ENCODE measurements at regions not wholly inside any gene's neighbourhood (a gene's known extent, or its start where the extent isn't known, plus 50 kb on each side); places are given as distances from the start of the nearest gene placed in this dataset.

GRCh38 chr10:33529234-33529633 lies 194.8 kb upstream of the NRP1 start:
- no peaks in the 10 kb centered on the region for H3K27me3 ChIP-seq
- no peaks in the 10 kb centered on the region for H3K4me1 ChIP-seq
- ATAC-seq (no peak), DNase-seq (no peak)
- H3K9me3 ChIP-seq = no peaks in the 10 kb centered on the region
- H3K27ac ChIP-seq = no peak overlapping the region
- intact Hi-C loops (cut with DNase I) = no loop called here
- H3K36me3 ChIP-seq = no peaks in the 10 kb centered on the region
- H3K4me3 ChIP-seq = no peak overlapping the region
- no peak for TF ChIP-seq POLR2A (IDR thresholded peaks at IDR 0.05)
- TF ChIP-seq, protein P1, sequence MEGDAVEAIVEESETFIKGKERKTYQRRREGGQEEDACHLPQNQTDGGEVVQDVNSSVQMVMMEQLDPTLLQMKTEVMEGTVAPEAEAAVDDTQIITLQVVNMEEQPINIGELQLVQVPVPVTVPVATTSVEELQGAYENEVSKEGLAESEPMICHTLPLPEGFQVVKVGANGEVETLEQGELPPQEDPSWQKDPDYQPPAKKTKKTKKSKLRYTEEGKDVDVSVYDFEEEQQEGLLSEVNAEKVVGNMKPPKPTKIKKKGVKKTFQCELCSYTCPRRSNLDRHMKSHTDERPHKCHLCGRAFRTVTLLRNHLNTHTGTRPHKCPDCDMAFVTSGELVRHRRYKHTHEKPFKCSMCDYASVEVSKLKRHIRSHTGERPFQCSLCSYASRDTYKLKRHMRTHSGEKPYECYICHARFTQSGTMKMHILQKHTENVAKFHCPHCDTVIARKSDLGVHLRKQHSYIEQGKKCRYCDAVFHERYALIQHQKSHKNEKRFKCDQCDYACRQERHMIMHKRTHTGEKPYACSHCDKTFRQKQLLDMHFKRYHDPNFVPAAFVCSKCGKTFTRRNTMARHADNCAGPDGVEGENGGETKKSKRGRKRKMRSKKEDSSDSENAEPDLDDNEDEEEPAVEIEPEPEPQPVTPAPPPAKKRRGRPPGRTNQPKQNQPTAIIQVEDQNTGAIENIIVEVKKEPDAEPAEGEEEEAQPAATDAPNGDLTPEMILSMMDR (IDR thresholded peaks at IDR 0.05) = no peak

DNA sequence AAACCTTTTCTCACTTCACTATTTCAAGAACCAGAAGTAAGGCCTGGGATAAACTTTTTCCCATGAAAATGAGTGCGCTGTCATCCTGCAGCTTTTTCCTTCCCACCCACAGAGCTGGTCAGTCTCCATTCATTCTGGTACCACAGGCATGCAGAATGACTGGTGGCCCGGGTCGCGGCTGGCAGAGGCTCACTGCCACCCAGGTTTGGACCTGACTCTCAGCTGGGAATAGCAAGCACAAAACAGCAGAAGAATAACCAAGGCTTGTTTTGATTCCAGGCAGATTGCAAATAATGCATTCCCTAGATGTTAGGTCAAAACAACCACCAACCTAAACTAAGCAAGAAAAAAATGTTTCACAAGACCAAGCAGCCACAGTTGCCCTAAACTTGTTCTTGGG lies 190.5 kb upstream of the NRP1 start:
- ATAC-seq (no peak), DNase-seq (no peak)
- intact Hi-C loops (cut with DNase I) = no loop called here
- Histone ChIP-seq H3K4me3 (no peak overlapping the region), H3K9me3 (no peaks in the 10 kb centered on the region), H3K4me1 (no peaks in the 10 kb centered on the region), H3K27ac (no peak overlapping the region), H3K27me3 (no peaks in the 10 kb centered on the region), H3K36me3 (no peaks in the 10 kb centered on the region)
- 87% methylated on average over 4 of the region's 4 CpGs for WGBS (ENCODE audit: insufficient coverage, low coverage, low lambda C conversion rate, missing lambda C conversion rate)
- TF ChIP-seq, protein P1 (IDR thresholded peaks at IDR 0.05) = no peak
- TF ChIP-seq POLR2A (IDR thresholded peaks at IDR 0.05) = no peak

GRCh38 chr10:33524041-33524440 lies 189.6 kb upstream of the NRP1 start:
- no peak for TF ChIP-seq POLR2A (IDR thresholded peaks at IDR 0.05)
- TF ChIP-seq, protein P1 (IDR thresholded peaks at IDR 0.05) = no peak
- 81% methylated on average over 5 of the region's 5 CpGs for WGBS (ENCODE audit: insufficient coverage, low coverage, low lambda C conversion rate, missing lambda C conversion rate)
- H3K4me1 ChIP-seq = no peaks in the 10 kb centered on the region
- H3K9me3 ChIP-seq = no peaks in the 10 kb centered on the region
- H3K36me3 ChIP-seq = no peaks in the 10 kb centered on the region
- H3K27ac ChIP-seq = no peak overlapping the region
- DNase-seq (no peak), ATAC-seq (no peak)
- intact Hi-C loops (cut with DNase I) = no loop called here
- H3K27me3 ChIP-seq = no peaks in the 10 kb centered on the region
- no peak overlapping the region for H3K4me3 ChIP-seq

DNA sequence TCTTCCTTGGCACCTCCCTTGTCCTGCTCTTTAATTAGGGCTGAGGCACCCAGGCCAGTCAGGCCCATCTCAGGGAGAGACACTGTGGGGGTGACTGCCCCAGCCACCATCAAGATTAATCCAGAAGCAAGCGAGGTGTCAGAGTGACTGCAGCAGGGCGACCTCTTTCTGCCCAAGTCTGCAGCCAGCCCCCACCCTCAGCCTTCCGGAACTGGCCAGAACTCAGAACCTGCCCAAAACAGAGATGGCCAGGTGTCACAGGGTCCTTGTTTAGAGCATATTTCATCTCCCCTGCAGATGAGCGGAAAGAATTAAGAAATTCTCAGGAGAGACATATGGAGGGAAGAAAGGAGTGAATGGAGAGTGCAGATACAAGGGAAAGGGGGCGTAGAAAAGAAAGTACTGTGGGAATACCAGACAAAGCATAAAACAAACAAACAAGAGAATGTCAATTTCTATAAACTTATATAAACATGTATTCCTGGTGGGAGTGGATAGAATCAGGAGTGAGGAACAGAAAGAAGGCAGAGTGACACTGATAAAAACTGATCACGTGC lies 188.8 kb upstream of the NRP1 start:
- H3K4me3 ChIP-seq = no peak overlapping the region
- intact Hi-C loops (cut with DNase I) = no loop called here
- no peaks in the 10 kb centered on the region for H3K9me3 ChIP-seq
- no peaks in the 10 kb centered on the region for H3K4me1 ChIP-seq
- TF ChIP-seq, protein P1 (IDR thresholded peaks at IDR 0.05) = no peak
- TF ChIP-seq POLR2A (IDR thresholded peaks at IDR 0.05) = no peak
- no peak for DNase-seq
- no peaks in the 10 kb centered on the region for H3K36me3 ChIP-seq
- no peak overlapping the region for H3K27ac ChIP-seq
- H3K27me3 ChIP-seq = no peaks in the 10 kb centered on the region
- 95% methylated on average over 3 of the region's 6 CpGs for WGBS (ENCODE audit: insufficient coverage, low coverage, low lambda C conversion rate, missing lambda C conversion rate)
- ATAC-seq = no peak

DNA sequence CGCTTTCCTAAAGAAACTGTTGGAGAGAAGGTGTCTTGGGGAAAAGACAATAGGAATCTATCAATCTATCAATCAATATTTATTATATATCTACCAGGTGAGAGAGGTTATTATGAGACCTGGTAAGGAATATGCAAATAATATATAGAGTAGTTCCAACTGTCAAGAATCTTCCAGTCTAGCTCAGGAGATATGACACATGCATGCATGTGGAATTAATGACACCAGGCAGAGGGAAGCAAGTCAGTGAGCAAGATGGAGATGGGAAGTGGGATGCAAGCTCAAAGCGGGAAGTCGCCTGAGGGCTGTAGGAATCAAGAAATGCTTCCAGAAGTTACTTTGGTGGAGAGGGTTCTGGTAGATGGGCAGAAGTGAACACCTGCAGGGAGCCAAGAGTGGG lies 187.4 kb upstream of the NRP1 start:
- H3K27me3 ChIP-seq = no peaks in the 10 kb centered on the region
- DNase-seq (no peak), ATAC-seq (no peak)
- no peaks in the 10 kb centered on the region for H3K36me3 ChIP-seq
- no peaks in the 10 kb centered on the region for H3K9me3 ChIP-seq
- TF ChIP-seq, protein P1 (IDR thresholded peaks at IDR 0.05) = no peak
- no peak for TF ChIP-seq POLR2A (IDR thresholded peaks at IDR 0.05)
- 87% methylated on average over 1 of the region's 3 CpGs for WGBS (ENCODE audit: insufficient coverage, low coverage, low lambda C conversion rate, missing lambda C conversion rate)
- intact Hi-C loops (cut with DNase I) = no loop called here
- no peak overlapping the region for H3K27ac ChIP-seq
- no peak overlapping the region for H3K4me3 ChIP-seq
- H3K4me1 ChIP-seq = no peaks in the 10 kb centered on the region

All from right lobe of liver (tissue), 6 donors.